Activated naive CD4-positive, alpha-beta T cell treated with anti-CD3 and anti-CD28 coated beads for 36 hours (primary cell): ENCODE measurements at regions not wholly inside any gene's neighbourhood (a gene's known extent, or its start where the extent isn't known, plus 50 kb on each side); places are given as distances from the start of the nearest gene placed in this dataset.

Experiments
- CTCF ChIA-PET: fragments of 350-600 bp; sonication (Branson Sonifier 250); formaldehyde crosslinking; loops from one replicate; lab custom pipeline; 2021; ENCODE audit warnings: antibody characterized with exemption; lab: Charles Lee
- DNase-seq: peaks from one replicate; pipeline ENCODE4 v3.0.0-alpha.2; 2020
- H3K27ac Mint-ChIP-seq: one replicate; pipeline ENCODE4 v1.8.0; 2021; ENCODE audit warnings: mild to moderate bottlenecking, mixed read lengths
- H3K27me3 Mint-ChIP-seq: one replicate; pipeline ENCODE4 v1.8.0; 2021; ENCODE audit warnings: low read depth, mixed read lengths
- H3K36me3 Mint-ChIP-seq: one replicate; pipeline ENCODE4 v1.8.0; 2021; ENCODE audit warnings: low read depth, mixed read lengths
- H3K4me1 Mint-ChIP-seq: one replicate; pipeline ENCODE4 v1.8.0; 2021; ENCODE audit warnings: low read depth, mixed read lengths
- H3K4me3 Mint-ChIP-seq: one replicate; pipeline ENCODE4 v1.8.0; 2021; ENCODE audit warnings: mild to moderate bottlenecking, moderate library complexity, mixed read lengths
- H3K9me3 Mint-ChIP-seq: one replicate; pipeline ENCODE4 v1.8.0; 2021; ENCODE audit warnings: mixed read lengths
- intact Hi-C: fragments of 100-400 bp; cut with micrococcal nuclease; formaldehyde crosslinking; loops from one replicate; pipeline ENCODE4 v1.15.1; 2023

DNA sequence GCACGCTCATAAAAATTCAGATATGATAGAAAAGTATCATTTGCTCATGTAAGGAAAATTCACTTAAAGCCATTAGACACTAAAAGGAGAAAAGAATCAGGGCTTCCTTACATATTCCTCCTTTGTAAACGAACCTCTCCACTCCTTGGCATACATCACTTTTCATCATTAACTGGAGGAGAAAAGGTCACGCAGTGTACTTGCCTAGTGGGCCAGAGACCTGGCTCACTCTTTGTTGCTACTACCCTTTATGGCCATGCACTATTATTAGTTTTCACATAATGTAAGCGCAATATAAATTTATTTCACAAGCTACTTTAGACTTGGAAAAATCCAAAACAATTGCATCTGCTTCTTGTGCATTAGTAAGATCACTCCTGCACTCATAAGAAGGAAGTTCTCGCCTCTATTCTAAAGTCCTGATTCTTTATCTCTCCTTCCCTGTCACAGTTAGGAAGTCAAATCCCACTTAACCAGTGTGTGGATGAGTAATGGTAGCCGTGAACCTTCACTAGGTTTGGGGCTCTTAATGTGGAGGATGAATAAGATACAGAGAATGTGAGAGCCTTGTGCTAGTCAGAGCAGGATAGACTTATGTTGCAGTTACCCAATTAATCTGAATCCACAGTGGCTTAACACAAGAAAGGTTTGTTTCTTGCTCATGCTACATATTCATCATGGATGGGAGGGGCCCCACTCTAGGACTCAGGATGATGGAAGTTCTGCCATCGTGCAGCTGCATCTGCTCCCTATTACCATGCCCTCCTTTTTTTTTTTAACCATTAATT lies 115.0 kb upstream of the GLS start:
- no peaks in the 10 kb centered on the region for H3K36me3 Mint-ChIP-seq
- peaks cover 44% of the 10 kb centered on the region for H3K4me1 Mint-ChIP-seq
- peak; percentile 22 for DNase-seq
- no peak overlapping the region for H3K27ac Mint-ChIP-seq
- no peak overlapping the region for H3K4me3 Mint-ChIP-seq
- H3K9me3 Mint-ChIP-seq, result no peaks in the 10 kb centered on the region
- intact Hi-C loops, result no loop called here
- CTCF ChIA-PET, result interaction anchor here (0.9 to 2.8 kb wide), 2 partner anchors 15 to 131 kb away, joined by 4 to 10 read pairs; no protein-coding TSS in a partner anchor
- H3K27me3 Mint-ChIP-seq, result no peaks in the 10 kb centered on the region

- CTCF ChIA-PET, result interaction anchor here (0.9 to 1.2 kb wide), 3 partner anchors 15 to 131 kb away, joined by 3 to 4 read pairs (median 4); no protein-coding TSS in a partner anchor
- Mint-ChIP-seq H3K4me3 (no peak overlapping the region), H3K27ac (no peak overlapping the region), H3K27me3 (no peaks in the 10 kb centered on the region), H3K4me1 (peaks cover 41% of the 10 kb centered on the region), H3K36me3 (no peaks in the 10 kb centered on the region), H3K9me3 (no peaks in the 10 kb centered on the region)
- intact Hi-C loops, result no loop called here
- DNase-seq, result no peak
Measured at GRCh38 chr2:190766174-190766572, 114.4 kb upstream of the GLS start.

DNA sequence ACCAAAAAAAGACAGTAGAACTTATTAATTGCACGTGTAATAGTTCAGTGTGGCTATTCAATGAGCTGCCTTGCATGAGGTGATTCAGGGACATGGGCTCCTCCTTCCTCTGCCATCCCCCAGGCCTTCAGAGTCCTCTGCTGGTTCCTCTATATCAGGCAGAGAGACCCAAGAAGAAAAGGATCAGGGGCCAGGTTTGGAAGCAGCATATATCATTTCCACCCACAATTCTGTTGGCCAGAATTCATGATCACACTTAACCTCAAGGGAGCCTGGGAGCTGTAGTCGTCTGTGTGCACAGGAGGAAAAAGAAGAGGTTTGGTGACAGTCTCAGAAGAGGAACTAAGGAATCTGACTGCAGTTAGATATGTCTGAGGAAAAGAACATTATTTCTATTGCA lies 114.0 kb upstream of the GLS start:
- intact Hi-C loops, result no loop called here
- no peaks in the 10 kb centered on the region for H3K36me3 Mint-ChIP-seq
- H3K4me3 Mint-ChIP-seq, result no peak overlapping the region
- H3K4me1 Mint-ChIP-seq, result peaks cover 41% of the 10 kb centered on the region
- no peaks in the 10 kb centered on the region for H3K27me3 Mint-ChIP-seq
- H3K27ac Mint-ChIP-seq, result no peak overlapping the region
- no peaks in the 10 kb centered on the region for H3K9me3 Mint-ChIP-seq
- peak; percentile 10 for DNase-seq
- CTCF ChIA-PET, result interaction anchor here (1.1 to 1.2 kb wide), 2 partner anchors 15 to 17 kb away, joined by 3 to 4 read pairs; no protein-coding TSS in a partner anchor

DNA sequence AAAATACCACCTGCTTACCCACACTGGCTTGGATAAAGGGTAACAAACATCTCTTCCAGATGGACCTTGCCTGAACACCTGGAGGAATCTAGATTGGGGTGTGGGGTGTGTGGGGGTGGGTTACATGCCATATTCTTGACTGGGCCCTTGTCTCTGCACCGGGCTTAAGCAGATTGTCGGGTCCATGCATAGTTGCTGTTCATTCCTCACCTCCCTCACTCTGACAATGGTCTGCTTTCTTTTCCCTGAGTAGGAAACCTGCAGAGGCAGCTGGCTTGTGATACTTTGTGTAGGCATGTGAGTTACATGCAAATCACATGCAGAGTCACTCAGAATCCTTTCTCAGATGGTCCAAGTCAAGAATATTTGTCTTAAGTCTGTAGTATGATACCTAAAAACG lies 112.8 kb upstream of the GLS start:
- CTCF ChIA-PET, result no interaction called here
- Mint-ChIP-seq H3K4me1 (peaks cover 35% of the 10 kb centered on the region), H3K4me3 (no peak overlapping the region), H3K9me3 (no peaks in the 10 kb centered on the region), H3K36me3 (no peaks in the 10 kb centered on the region), H3K27me3 (no peaks in the 10 kb centered on the region), H3K27ac (no peak overlapping the region)
- intact Hi-C loops, result no loop called here
- no peak for DNase-seq

GRCh38 chr2:190769258-190769657 lies 111.4 kb upstream of the GLS start:
- CTCF ChIA-PET, result no interaction called here
- peaks cover 22% of the 10 kb centered on the region for H3K4me1 Mint-ChIP-seq
- no peak overlapping the region for H3K4me3 Mint-ChIP-seq
- no peak overlapping the region for H3K27ac Mint-ChIP-seq
- H3K27me3 Mint-ChIP-seq, result no peaks in the 10 kb centered on the region
- no peaks in the 10 kb centered on the region for H3K9me3 Mint-ChIP-seq
- intact Hi-C loops, result no loop called here
- no peaks in the 10 kb centered on the region for H3K36me3 Mint-ChIP-seq
- DNase-seq, result no peak

GRCh38 chr2:190771726-190772125 lies 108.9 kb upstream of the GLS start:
- Mint-ChIP-seq H3K36me3 (no peaks in the 10 kb centered on the region), H3K27ac (no peak overlapping the region), H3K9me3 (peaks cover 1% of the 10 kb centered on the region), H3K27me3 (no peaks in the 10 kb centered on the region), H3K4me3 (no peak overlapping the region), H3K4me1 (no peaks in the 10 kb centered on the region)
- no peak for DNase-seq
- CTCF ChIA-PET, result interaction anchor here (0.6 kb wide), 1 partner anchor 25 kb away, joined by 3 read pairs; no protein-coding TSS in a partner anchor
- intact Hi-C loops, result no loop called here

DNA sequence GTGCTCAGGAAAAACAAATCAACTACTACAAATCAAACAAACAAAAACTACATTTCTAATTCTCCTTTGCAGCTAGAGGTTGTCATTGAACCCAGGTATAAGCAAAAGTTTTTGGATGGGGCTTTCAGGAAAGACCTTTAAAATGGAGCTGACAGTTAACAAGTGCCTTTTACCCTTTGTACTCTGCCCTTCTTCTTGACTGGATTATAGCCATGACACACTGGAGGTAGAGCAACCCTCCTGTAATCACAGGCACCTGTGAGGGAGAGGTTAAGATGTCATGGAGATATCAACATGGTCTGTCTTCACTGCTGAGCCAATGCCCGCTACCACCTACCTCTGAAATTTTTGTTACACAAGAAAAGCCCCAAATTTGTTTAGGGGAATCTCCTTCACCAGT lies 100.0 kb upstream of the GLS start:
- Mint-ChIP-seq H3K4me3 (no peak overlapping the region), H3K4me1 (peaks cover 19% of the 10 kb centered on the region), H3K27ac (no peak overlapping the region), H3K36me3 (no peaks in the 10 kb centered on the region), H3K9me3 (peaks cover 2% of the 10 kb centered on the region), H3K27me3 (no peaks in the 10 kb centered on the region)
- CTCF ChIA-PET, result interaction anchor here (0.7 to 4.1 kb wide), 29 partner anchors 9 to 375 kb away, joined by 3 to 28 read pairs (median 3); no protein-coding TSS in a partner anchor
- DNase-seq, result no peak
- intact Hi-C loops, result loop anchor here (2.0 to 5.0 kb wide), 2 partner anchors 100 to 742 kb away; partner anchors contain the start of gene GLS

DNA sequence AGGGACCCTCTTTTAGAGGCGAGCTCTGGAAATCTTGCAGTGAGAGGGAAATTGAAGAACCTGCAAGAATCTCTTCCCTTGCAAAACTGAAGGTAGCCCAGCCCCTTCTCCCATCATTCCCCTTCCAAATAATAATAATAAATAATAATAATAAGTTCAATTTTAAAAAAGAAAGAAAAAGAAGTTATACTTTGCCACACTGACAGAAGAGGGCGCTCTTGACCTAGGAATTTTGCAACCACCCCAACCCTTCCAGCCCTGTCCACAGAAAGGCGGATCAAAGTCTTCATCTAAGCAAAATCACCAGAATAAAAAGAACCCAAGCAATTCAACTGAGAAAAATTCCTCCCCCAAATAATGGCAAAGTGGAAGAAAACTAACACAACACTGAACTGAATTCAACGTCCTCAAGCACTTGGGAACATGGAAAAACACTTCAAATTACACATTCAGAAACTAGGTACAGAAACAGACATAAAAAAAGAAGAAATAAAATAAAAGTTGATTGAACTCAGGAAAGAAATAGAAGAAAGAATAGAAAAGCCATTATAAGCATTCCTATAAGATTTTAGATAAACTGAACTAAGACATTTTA lies 98.9 kb upstream of the GLS start:
- H3K27me3 Mint-ChIP-seq, result no peaks in the 10 kb centered on the region
- CTCF ChIA-PET, result interaction anchor here (0.6 to 4.1 kb wide), 25 partner anchors 12 to 374 kb away, joined by 3 to 28 read pairs (median 4); no protein-coding TSS in a partner anchor
- H3K27ac Mint-ChIP-seq, result no peak overlapping the region
- DNase-seq, result peak; percentile 77
- H3K36me3 Mint-ChIP-seq, result no peaks in the 10 kb centered on the region
- peaks cover 26% of the 10 kb centered on the region for H3K4me1 Mint-ChIP-seq
- H3K4me3 Mint-ChIP-seq, result no peak overlapping the region
- peaks cover 2% of the 10 kb centered on the region for H3K9me3 Mint-ChIP-seq
- intact Hi-C loops, result loop anchor here (1.0 to 5.0 kb wide), 6 partner anchors 23 to 741 kb away; partner anchors contain the start of gene GLS

DNA sequence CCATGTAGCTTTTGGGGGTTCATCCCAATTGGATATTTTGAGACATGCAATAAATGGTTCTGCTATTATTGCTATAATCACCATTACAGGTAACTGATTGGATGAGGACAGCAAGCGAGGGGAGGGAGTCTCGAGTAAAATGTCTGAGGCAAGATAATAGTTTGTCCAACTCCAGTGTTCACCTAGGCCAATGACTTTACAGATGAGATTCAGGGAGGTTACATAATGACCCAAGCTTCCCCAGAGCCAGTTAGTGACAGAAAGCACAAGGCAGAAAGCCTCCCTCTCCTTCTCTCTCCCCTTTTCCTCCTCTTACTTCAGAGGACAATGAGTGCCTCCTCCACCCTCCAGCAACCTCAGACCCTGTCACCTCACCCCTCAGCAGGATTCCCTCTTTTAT lies 98.4 kb upstream of the GLS start:
- Mint-ChIP-seq H3K27me3 (no peaks in the 10 kb centered on the region), H3K4me3 (no peak overlapping the region), H3K9me3 (peaks cover 2% of the 10 kb centered on the region), H3K27ac (no peak overlapping the region), H3K4me1 (peaks cover 28% of the 10 kb centered on the region), H3K36me3 (no peaks in the 10 kb centered on the region)
- DNase-seq, result no peak
- intact Hi-C loops, result loop anchor here (5.0 kb wide), 1 partner anchor 740 kb away; no protein-coding TSS in a partner anchor
- CTCF ChIA-PET, result interaction anchor here (0.7 to 4.1 kb wide), 8 partner anchors 11 to 193 kb away, joined by 3 to 28 read pairs (median 4); no protein-coding TSS in a partner anchor

DNA sequence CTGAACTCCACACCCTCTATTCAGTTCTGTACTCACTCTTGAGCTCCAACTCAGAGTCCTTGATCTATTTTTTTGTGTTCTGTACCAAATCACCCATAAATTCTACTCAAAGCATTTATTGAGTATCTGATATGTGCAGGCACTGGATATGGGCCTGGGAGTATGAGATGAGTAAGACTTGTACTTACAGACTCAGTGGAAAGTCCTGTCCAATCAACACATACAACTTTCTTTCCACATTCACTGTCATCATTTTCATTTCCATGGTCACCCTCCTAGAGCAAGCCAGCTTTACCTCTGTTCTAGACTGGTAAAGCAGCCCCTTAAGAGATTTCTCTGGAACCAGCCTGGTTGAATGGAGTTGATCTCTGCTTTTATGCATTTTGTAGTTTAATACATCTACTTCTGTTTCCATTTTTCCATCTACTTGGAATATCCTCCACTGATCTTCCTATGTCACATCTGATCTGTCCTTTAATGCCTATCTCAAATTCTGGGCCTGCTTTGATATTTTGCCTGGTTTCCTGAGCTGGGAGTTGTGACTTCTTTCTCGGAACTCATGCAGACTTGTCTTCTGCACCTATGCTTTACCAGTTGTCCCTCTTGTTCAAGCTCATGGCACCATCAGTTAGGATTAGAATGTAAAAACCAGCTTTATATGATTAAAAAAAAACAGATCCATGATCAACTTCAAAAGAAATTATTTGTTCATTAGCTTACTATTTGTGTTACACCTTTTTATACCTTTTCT lies 96.9 kb upstream of the GLS start:
- H3K4me3 Mint-ChIP-seq, result no peak overlapping the region
- H3K27ac Mint-ChIP-seq, result no peak overlapping the region
- intact Hi-C loops, result loop anchor here (2.0 to 5.0 kb wide), 2 partner anchors 61 to 739 kb away; no protein-coding TSS in a partner anchor
- H3K9me3 Mint-ChIP-seq, result peaks cover 2% of the 10 kb centered on the region
- CTCF ChIA-PET, result interaction anchor here (0.6 to 4.1 kb wide), 16 partner anchors 9 to 372 kb away, joined by 3 to 28 read pairs (median 4); no protein-coding TSS in a partner anchor
- H3K4me1 Mint-ChIP-seq, result peaks cover 28% of the 10 kb centered on the region
- no peak for DNase-seq
- H3K27me3 Mint-ChIP-seq, result no peaks in the 10 kb centered on the region
- no peaks in the 10 kb centered on the region for H3K36me3 Mint-ChIP-seq

DNA sequence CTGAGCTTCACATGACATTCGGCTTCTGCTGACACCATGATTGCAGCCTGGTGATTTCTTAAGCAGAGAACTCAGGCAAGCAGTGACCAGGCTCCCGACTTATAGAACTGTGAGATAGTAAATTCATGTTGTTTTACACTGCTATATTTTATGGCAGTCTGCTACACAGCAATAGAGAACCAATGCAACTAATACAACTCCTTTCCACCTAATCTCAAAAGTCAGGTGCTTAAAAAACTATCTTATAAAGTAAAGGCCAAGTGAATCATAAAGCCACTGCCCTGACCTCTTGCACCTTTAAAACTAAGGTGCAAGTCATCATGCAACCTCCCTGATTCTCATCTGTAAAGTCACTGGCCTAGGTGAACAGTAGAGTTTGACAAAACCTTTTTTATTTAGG lies 95.3 kb upstream of the GLS start:
- intact Hi-C loops, result loop anchor here (2.0 kb wide), 1 partner anchor 59 kb away; no protein-coding TSS in a partner anchor
- Mint-ChIP-seq H3K4me1 (peaks cover 33% of the 10 kb centered on the region), H3K27me3 (no peaks in the 10 kb centered on the region), H3K9me3 (peaks cover 2% of the 10 kb centered on the region), H3K4me3 (no peak overlapping the region), H3K36me3 (no peaks in the 10 kb centered on the region), H3K27ac (no peak overlapping the region)
- no peak for DNase-seq
- CTCF ChIA-PET, result interaction anchor here (0.7 to 1.4 kb wide), 2 partner anchors 13 to 370 kb away, joined by 3 to 4 read pairs; no protein-coding TSS in a partner anchor
